ENCODE measurements at regions not wholly inside any gene's neighbourhood (a gene's known extent, or its start where the extent isn't known, plus 50 kb on each side); places are given as distances from the start of the nearest gene placed in this dataset.

- DNase-seq = no peak
Measured at GRCh38 chr15:91523596-91523995, 329.9 kb upstream of the SLCO3A1 start.

DNA sequence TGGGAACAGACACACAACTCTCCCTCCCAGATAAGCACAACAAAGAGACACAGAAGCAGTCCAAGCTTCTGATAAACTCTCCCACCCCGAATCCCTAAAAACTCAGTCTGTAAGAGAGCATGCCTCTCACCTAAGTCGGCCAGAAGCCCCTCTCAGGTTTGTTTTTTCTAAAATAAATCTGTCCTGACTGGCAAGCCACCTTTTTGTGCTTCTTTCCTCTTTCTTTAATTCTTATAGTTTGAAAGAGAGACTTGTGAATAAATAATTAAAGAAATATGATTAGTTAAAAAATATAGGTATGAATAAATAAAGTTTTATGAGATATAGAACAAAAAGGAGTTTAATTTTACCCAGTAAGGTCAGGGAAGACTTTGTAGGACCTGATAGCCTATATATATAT lies 329.0 kb upstream of the SLCO3A1 start:
- DNase-seq = no peak

DNA sequence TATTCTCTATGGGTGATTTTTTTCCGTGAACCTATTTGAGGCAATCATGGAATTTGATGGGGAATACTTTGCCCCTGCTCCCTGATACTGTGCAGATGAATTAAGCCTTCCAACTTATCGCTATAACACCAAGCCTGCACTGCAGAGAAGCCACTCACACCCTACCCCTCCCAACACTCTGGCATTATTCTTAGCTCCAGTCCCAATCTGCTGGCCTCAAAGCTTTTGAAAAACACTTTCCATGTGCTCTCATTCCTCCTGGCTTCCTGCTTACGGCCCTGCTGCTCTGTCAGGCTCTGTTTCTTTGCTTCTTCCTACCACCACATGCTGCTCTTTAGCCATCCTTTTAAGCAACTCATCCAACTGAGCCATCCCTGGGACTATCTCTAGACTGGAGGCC lies 327.8 kb upstream of the SLCO3A1 start:
- DNase-seq = no peak

GRCh38 chr15:91526424-91526823 lies 327.1 kb upstream of the SLCO3A1 start:
- no peak for DNase-seq

- no peak for DNase-seq
Measured at GRCh38 chr15:91528801-91529200, 324.7 kb upstream of the SLCO3A1 start.

GRCh38 chr15:91529534-91529933 lies 324.0 kb upstream of the SLCO3A1 start:
- no peak for DNase-seq

DNA sequence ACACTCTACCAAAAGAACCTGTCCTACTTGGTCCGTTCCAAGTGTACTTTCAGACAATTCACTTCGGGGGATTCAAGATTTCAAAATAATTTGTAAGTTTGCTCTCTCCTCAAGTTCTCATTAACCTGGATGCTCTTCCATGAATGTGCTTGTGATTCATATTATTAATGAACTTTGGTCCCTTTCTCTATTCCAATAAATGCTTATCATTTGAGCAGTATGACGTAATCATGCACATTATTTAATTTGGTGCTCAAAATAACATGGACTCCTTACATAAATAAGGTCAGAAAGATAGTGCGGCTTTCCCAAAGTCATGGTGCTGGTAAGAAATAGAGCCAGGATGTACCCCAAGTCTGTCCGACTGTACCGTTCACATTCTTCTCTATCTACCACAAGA lies 323.2 kb upstream of the SLCO3A1 start:
- no peak for DNase-seq

DNA sequence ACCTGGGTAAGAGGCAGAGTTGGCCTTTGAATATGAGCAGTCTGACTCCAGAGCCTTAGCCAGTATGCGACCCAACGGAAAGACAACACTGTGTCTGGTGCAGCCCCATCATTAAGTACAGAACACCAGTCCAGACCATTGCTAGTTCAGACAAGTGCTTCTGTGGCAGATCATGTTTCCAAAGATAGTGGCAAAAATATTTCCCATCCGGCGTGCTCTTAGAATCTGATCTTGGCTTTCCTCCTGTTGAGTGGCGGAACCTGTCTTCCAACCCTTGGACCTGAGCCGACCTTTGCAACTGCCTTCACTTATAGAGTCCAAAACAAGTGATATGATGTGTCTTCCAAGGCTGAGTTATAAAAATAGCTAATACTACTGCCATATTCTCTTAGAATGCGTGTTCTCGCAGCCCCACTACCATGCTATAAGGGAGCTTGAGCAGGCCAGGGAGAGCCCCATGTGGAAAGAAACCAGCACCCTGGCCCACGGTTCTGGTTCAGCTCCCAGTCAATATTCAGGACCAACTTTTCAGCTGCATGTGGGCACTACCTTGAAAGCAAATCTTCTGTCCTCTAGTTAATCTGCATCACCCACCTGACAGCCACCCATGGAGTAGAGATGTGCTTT lies 322.4 kb upstream of the SLCO3A1 start:
- DNase-seq = no peak

GRCh38 chr15:91534235-91534634 lies 319.3 kb upstream of the SLCO3A1 start:
- DNase-seq = no peak

DNA sequence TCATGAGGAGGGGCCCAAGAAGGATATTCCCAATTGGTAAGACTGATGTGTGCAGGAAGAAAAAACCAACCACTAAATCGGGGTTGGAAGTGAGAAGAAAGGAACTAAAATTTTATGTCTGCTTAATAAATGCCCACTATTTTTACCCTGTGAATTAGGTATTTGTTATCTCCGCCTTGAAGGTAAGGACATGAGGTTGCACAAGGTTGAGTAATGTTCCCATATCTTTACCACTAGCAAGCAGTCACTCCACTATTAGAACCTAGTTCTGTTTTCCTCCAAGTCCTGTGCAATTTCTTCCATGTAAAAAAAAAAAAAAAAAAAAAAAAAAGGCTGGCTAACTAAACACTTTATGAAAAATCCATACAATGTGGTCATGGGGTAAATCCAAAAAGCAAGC lies 318.5 kb upstream of the SLCO3A1 start:
- no peak for DNase-seq

DNA sequence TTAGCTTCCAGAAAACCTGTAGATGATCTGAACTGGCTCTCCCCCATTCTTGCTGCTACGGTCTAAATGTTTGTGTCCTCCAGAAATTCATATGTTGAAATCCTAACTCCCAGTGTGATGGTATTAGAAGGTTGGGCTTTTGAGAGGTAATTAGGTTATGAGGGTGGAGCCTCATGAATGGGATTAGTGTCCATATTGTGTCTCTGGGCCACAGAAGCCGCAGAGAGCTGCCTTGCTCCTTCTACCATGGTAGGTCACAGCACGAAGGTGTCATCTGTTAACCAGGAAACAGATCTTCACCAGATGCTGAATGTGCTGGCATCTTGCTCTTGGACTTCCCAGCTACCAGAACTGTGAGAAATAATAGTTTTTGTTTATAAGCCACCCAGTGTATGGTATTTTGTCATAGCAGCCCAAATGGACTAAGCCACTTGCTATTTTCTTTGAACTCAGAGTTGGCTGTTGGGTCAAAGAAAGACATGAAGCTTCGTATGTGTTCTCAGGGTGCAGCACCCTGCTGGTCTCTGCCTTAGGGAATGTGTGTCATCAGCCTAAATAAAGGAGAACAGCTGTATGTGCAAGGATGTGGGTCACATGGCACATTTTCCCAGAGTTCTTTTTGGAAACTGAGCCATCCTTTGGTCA lies 317.5 kb upstream of the SLCO3A1 start:
- DNase-seq = no peak

DNA sequence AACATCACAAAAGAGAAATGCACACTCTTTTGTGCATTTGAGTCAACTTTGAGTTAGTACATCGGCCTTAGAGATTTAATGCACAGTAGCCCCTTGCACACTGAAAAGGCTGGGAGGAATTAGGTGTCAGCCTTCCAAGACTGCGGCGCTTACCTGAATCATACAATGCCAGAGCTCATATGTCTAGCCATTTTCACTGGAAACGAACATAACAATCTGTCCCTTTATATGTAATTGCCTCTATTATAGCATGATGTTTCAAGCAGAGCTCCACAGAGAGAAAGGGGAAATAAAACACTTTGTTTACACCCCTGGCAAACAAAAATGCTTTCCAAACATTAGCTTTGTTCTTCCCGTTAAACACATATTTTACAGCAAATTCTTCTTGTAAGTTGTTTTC lies 315.7 kb upstream of the SLCO3A1 start:
- DNase-seq = no peak

GRCh38 chr15:91538782-91539181 lies 314.7 kb upstream of the SLCO3A1 start:
- DNase-seq = no peak

DNA sequence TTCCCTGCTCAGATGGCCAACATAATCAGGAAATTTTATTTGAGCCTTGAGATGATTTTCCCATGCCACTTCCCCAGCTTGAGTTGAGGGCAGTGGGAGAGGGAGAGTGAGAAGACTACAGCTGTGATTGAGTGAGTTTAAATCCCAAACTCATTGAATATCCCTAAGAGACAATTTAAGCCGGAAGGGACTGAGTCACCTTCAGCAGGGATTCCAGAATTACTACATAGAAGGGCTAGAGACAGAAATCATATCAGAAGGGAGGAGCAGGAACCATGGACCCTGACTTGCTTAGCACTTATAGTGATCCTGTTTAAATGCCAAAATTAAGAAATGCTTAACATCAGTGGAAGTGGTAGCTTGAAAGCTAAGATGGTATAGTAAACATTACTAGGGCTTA lies 312.2 kb upstream of the SLCO3A1 start:
- no peak for DNase-seq

DNA sequence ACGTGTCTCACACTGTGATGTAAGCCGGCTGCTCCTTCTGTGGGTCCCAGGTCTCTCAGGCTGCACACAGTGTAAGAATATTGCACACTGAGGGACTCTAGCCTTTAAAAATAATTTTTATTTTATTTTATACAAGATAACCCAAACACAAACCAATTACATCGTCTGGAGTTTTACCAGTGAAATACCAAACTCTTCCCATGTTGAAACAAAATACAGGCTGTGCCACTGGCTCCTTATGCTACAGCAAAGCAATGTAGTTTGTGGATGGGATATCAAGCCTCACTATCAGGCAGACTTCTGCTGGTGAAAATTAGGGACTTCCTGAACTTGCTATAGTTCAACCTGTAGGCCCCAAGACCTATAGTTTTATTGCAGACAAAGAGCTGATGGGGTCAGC lies 311.3 kb upstream of the SLCO3A1 start:
- DNase-seq = no peak

GRCh38 chr15:91547356-91547755 lies 306.2 kb upstream of the SLCO3A1 start:
- no peak for DNase-seq

GRCh38 chr15:91548549-91548948 lies 305.0 kb upstream of the SLCO3A1 start:
- DNase-seq = no peak

GRCh38 chr15:91549581-91549980 lies 303.9 kb upstream of the SLCO3A1 start:
- DNase-seq = no peak

GRCh38 chr15:91552555-91552954 lies 301.0 kb upstream of the SLCO3A1 start:
- no peak for DNase-seq

- no peak for DNase-seq
Measured at GRCh38 chr15:91553196-91553854, 300.2 kb upstream of the SLCO3A1 start.

- DNase-seq = no peak
Measured at GRCh38 chr15:91555312-91555711, 298.2 kb upstream of the SLCO3A1 start.

DNA sequence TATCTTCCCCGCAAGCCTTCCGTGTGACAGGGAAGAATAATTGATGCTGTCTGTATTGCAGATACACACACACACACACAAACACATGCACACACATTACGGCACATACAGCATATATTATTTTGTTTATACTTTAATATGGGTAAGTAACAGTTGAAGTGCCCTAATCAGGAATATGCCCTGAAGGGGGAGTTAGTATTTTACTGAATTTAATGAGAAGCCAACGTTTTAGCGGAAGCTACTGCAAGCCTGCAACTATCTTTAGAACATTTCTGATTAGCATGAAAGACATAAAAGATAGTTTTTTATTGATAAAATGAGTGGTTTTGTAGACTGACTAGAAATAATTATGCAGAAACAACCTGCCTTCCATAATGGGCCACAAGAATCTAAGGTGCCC lies 296.6 kb upstream of the SLCO3A1 start:
- no peak for DNase-seq

DNA sequence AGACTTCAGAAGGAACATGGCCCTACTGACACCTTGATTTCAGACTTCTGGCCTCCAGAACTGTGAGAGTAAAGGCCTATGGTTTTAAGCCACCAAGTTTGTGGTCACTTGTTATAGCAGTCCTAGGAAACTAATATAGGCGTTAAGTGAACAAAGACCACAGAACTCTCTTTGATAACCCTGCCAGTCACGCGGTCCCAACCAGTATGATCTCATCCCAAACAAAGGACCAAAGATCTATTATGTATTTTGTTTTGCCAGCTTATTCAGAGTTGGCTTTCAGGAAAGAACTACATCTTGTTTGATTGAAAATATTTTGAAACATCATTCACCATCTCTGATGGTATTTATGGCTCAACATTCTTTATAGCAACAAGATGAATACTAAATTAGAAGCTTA lies 294.4 kb upstream of the SLCO3A1 start:
- no peak for DNase-seq

GRCh38 chr15:91561371-91562100 lies 292.0 kb upstream of the SLCO3A1 start:
- no peak for DNase-seq

Data from activated T-cell treated with anti-CD3 and anti-CD28 coated beads for 4 hours (primary cell).